ENCODE measurements at regions not wholly inside any gene's neighbourhood (a gene's known extent, or its start where the extent isn't known, plus 50 kb on each side); places are given as distances from the start of the nearest gene placed in this dataset.

GRCh38 chr2:160942476-160943142, 217.6 kb upstream of the TANK start:
- H3K4me3 ChIP-seq (ENCODE audit: low read depth, low read length), result no peak overlapping the region
- DNase-seq (ENCODE audit: low read depth), result no peak
- no peak for TF ChIP-seq CTCF (IDR thresholded peaks at IDR 0.05; ENCODE audit: insufficient read depth, low read depth, low read length)

GRCh38 chr2:160943414-160943813, 216.8 kb upstream of the TANK start:
- DNase-seq (ENCODE audit: low read depth), result no peak
- no peak for TF ChIP-seq CTCF (IDR thresholded peaks at IDR 0.05; ENCODE audit: insufficient read depth, low read depth, low read length)
- H3K4me3 ChIP-seq (ENCODE audit: low read depth, low read length), result no peak overlapping the region

GRCh38 chr2:160952464-160953254, 207.6 kb upstream of the TANK start:
- H3K4me3 ChIP-seq (ENCODE audit: low read depth, low read length), result no peak overlapping the region
- TF ChIP-seq CTCF (IDR thresholded peaks at IDR 0.05; ENCODE audit: insufficient read depth, low read depth, low read length), result no peak
- DNase-seq (ENCODE audit: low read depth), result no peak

- no peak for TF ChIP-seq CTCF (IDR thresholded peaks at IDR 0.05; ENCODE audit: insufficient read depth, low read depth, low read length)
- DNase-seq (ENCODE audit: low read depth), result no peak
- no peak overlapping the region for H3K4me3 ChIP-seq (ENCODE audit: low read depth, low read length)
Measured at GRCh38 chr2:160955578-160955977, 204.7 kb upstream of the TANK start.

- no peak for DNase-seq (ENCODE audit: low read depth)
- no peak for TF ChIP-seq CTCF (IDR thresholded peaks at IDR 0.05; ENCODE audit: insufficient read depth, low read depth, low read length)
- H3K4me3 ChIP-seq (ENCODE audit: low read depth, low read length), result no peak overlapping the region
Measured at GRCh38 chr2:160956243-160956802, 203.9 kb upstream of the TANK start.

GRCh38 chr2:160963957-160964356, 196.3 kb upstream of the TANK start:
- no peak for DNase-seq (ENCODE audit: low read depth)
- TF ChIP-seq CTCF (IDR thresholded peaks at IDR 0.05; ENCODE audit: insufficient read depth, low read depth, low read length), result no peak
- H3K4me3 ChIP-seq (ENCODE audit: low read depth, low read length), result no peak overlapping the region
